GM23248 (cell line): ENCODE measurements at regions not wholly inside any gene's neighbourhood (a gene's known extent, or its start where the extent isn't known, plus 50 kb on each side); places are given as distances from the start of the nearest gene placed in this dataset.

ENCODE experiments used
- DNase-seq: peaks from one replicate; pipeline ENCODE4 v3.0.0-alpha.2; 2015
- H2AFZ ChIP-seq: fragments of 200-600 bp; sonication (generic); 2 replicates; pipeline ENCODE4 v1.6.1; 2016; ENCODE audit warnings: antibody characterized with exemption
- H3F3A ChIP-seq: fragments of 200-600 bp; sonication (generic); 2 replicates; pipeline ENCODE4 v1.6.1; 2016; ENCODE audit warnings: mild to moderate bottlenecking, antibody characterized with exemption, mixed run types; ENCODE audit not compliant: insufficient read depth
- H3K27ac ChIP-seq: fragments of 200-600 bp; sonication (generic); 2 replicates; pipeline ENCODE4 v1.5.1; 2016; ENCODE audit warnings: mild to moderate bottlenecking
- H3K27me3 ChIP-seq: fragments of 200-600 bp; sonication (generic); replicated peaks from 2 replicates; pipeline ENCODE4 v1.6.1; 2016; ENCODE audit warnings: mild to moderate bottlenecking; ENCODE audit not compliant: insufficient read depth
- H3K36me3 ChIP-seq: fragments of 200-600 bp; sonication (generic); 2 replicates; pipeline ENCODE4 v1.6.1; 2016; ENCODE audit warnings: low read depth, mild to moderate bottlenecking
- H3K4me1 ChIP-seq: fragments of 200-600 bp; sonication (generic); 2 replicates; pipeline ENCODE4 v1.6.1; 2016; ENCODE audit warnings: mild to moderate bottlenecking; ENCODE audit not compliant: insufficient read depth
- H3K4me2 ChIP-seq: fragments of 200-600 bp; sonication (generic); one replicate; pipeline ENCODE4 v1.6.1; 2016; ENCODE audit warnings: mild to moderate bottlenecking; ENCODE audit not compliant: unreplicated experiment
- H3K4me3 ChIP-seq: fragments of 200-600 bp; sonication (generic); 2 replicates; pipeline ENCODE4 v1.5.1; 2016; ENCODE audit warnings: mild to moderate bottlenecking
- H3K79me2 ChIP-seq: fragments of 200-600 bp; sonication (generic); 2 replicates; pipeline ENCODE4 v1.6.1; 2016; ENCODE audit warnings: mild to moderate bottlenecking; ENCODE audit not compliant: insufficient read depth
- H3K9ac ChIP-seq: fragments of 200-600 bp; sonication (generic); 2 replicates; pipeline ENCODE4 v1.6.1; 2016; ENCODE audit warnings: mild to moderate bottlenecking
- H3K9me2 ChIP-seq: fragments of 200-600 bp; sonication (generic); 2 replicates; pipeline ENCODE4 v1.6.1; 2016; ENCODE audit warnings: mixed run types, mild to moderate bottlenecking, moderate library complexity; ENCODE audit not compliant: insufficient read depth
- H3K9me3 ChIP-seq: fragments of 200-600 bp; sonication (generic); one replicate; pipeline ENCODE4 v1.6.1; 2017; ENCODE audit warnings: low read depth
- H4K20me1 ChIP-seq: fragments of 200-600 bp; sonication (generic); 2 replicates; pipeline ENCODE4 v1.6.0; 2016; ENCODE audit not compliant: insufficient read depth
- EZH2 ChIP-seq: fragments of 200-600 bp; sonication (generic); IDR thresholded peaks from 2 replicates; pipeline ENCODE4 v1.6.1; 2018; ENCODE audit warnings: antibody characterized with exemption, mild to moderate bottlenecking; ENCODE audit not compliant: insufficient read depth, poor library complexity, severe bottlenecking
- EZH2phosphoT487 ChIP-seq: fragments of 200-600 bp; sonication (generic); IDR thresholded peaks from 2 replicates; pipeline ENCODE4 v1.6.1; 2018; ENCODE audit warnings: antibody characterized with exemption, moderate library complexity, mild to moderate bottlenecking, low read depth; ENCODE audit not compliant: insufficient read depth
- whole genome bisulfite sequencing, 2 experiments: methylation state at CpG; one replicate each; pipeline ENCODE4 v1.1.6; 2015 to 2017; ENCODE audit warnings: low lambda C conversion rate in 2 of 2, low coverage in 1 of 2; ENCODE audit errors: missing lambda C conversion rate in 2 of 2; 5-methylcytosine and 5-hydroxymethylcytosine counted together
- in situ Hi-C: fragments of 300-500 bp; cut with MboI; formaldehyde crosslinking; loops from 2 replicates; pipeline ENCODE4 v1.15.0; 2020

- H3K4me3 ChIP-seq: no peak overlapping the region
- DNase-seq: peak; percentile 49
- no peak overlapping the region for H3K9ac ChIP-seq
- H3K9me2 ChIP-seq: no peaks in the 10 kb centered on the region
- WGBS, 2 experiments: 55 to 56% methylated on average over 11 of the region's 11 CpGs
- in situ Hi-C loops: no loop called here
- H3K9me3 ChIP-seq: no peaks in the 10 kb centered on the region
- H3K4me1 ChIP-seq: peaks cover 3% of the 10 kb centered on the region
- no peaks in the 10 kb centered on the region for H3K79me2 ChIP-seq
- no peak overlapping the region for H3K4me2 ChIP-seq
- no peak for TF ChIP-seq EZH2
- no peak for TF ChIP-seq EZH2phosphoT487
- H3F3A ChIP-seq: no peaks in the 10 kb centered on the region
- H4K20me1 ChIP-seq: no peaks in the 10 kb centered on the region
- no peaks in the 10 kb centered on the region for H3K36me3 ChIP-seq
- no peak overlapping the region for H3K27ac ChIP-seq
- H3K27me3 ChIP-seq: no peaks in the 10 kb centered on the region
- no peak overlapping the region for H2AFZ ChIP-seq
Observed at GRCh38 chr1:244302876-244303609, 148.7 kb downstream of the ADSS2 start.

- Histone ChIP-seq H3K4me2 (no peak overlapping the region), H4K20me1 (no peaks in the 10 kb centered on the region), H3K79me2 (no peaks in the 10 kb centered on the region), H3K9me2 (no peaks in the 10 kb centered on the region), H3K4me1 (peaks cover 3% of the 10 kb centered on the region), H2AFZ (no peak overlapping the region), H3K27ac (no peak overlapping the region), H3F3A (no peaks in the 10 kb centered on the region), H3K4me3 (no peak overlapping the region), H3K9me3 (no peaks in the 10 kb centered on the region), H3K36me3 (no peaks in the 10 kb centered on the region), H3K9ac (no peak overlapping the region), H3K27me3 (no peaks in the 10 kb centered on the region)
- WGBS, 2 experiments: 78 to 82% methylated on average over 5 of the region's 5 CpGs
- DNase-seq: no peak
- in situ Hi-C loops: no loop called here
- TF ChIP-seq EZH2 (no peak), EZH2phosphoT487 (no peak)
Observed at GRCh38 chr1:244303610-244303969, 148.1 kb downstream of the ADSS2 start.

- H3K27me3 ChIP-seq: no peaks in the 10 kb centered on the region
- no peaks in the 10 kb centered on the region for H3K36me3 ChIP-seq
- DNase-seq: no peak
- H2AFZ ChIP-seq: no peak overlapping the region
- 94% methylated on average over 11 of the region's 11 CpGs for WGBS, 2 experiments
- no peaks in the 10 kb centered on the region for H3K9me3 ChIP-seq
- no peak overlapping the region for H3K27ac ChIP-seq
- H3K4me2 ChIP-seq: no peak overlapping the region
- no peak overlapping the region for H3K9ac ChIP-seq
- H3K79me2 ChIP-seq: no peaks in the 10 kb centered on the region
- H3F3A ChIP-seq: no peaks in the 10 kb centered on the region
- no peaks in the 10 kb centered on the region for H4K20me1 ChIP-seq
- no peak for TF ChIP-seq EZH2phosphoT487
- TF ChIP-seq EZH2: no peak
- peaks cover 3% of the 10 kb centered on the region for H3K4me1 ChIP-seq
- no peak overlapping the region for H3K4me3 ChIP-seq
- H3K9me2 ChIP-seq: no peaks in the 10 kb centered on the region
- in situ Hi-C loops: no loop called here
Observed at GRCh38 chr1:244304156-244304555, 147.6 kb downstream of the ADSS2 start.

- H3K4me3 ChIP-seq: no peak overlapping the region
Observed at GRCh38 chr1:244304656-244305055, 147.1 kb downstream of the ADSS2 start.

More at GRCh38 chr1:244304656-244305055, 147.1 kb downstream of the ADSS2 start:
- H3K9me3 ChIP-seq: no peaks in the 10 kb centered on the region
- TF ChIP-seq EZH2 (no peak), EZH2phosphoT487 (no peak)
- WGBS, 2 experiments: 50 to 59% methylated on average over 3 of the region's 3 CpGs
- no peak overlapping the region for H2AFZ ChIP-seq
- no peaks in the 10 kb centered on the region for H3K79me2 ChIP-seq
- no peaks in the 10 kb centered on the region for H3F3A ChIP-seq
- H3K4me1 ChIP-seq: peaks cover 3% of the 10 kb centered on the region
- in situ Hi-C loops: no loop called here
- no peak overlapping the region for H3K27ac ChIP-seq
- no peaks in the 10 kb centered on the region for H3K36me3 ChIP-seq
- no peak for DNase-seq
- no peaks in the 10 kb centered on the region for H4K20me1 ChIP-seq
- H3K27me3 ChIP-seq: no peaks in the 10 kb centered on the region
- H3K4me2 ChIP-seq: no peak overlapping the region
- H3K9me2 ChIP-seq: no peaks in the 10 kb centered on the region
- no peak overlapping the region for H3K9ac ChIP-seq
